IPS DF 6.9 (cell line): ENCODE measurements at regions not wholly inside any gene's neighbourhood (a gene's known extent, or its start where the extent isn't known, plus 50 kb on each side); places are given as distances from the start of the nearest gene placed in this dataset.

Experiments used
- DNase-seq: peaks from one replicate; pipeline ENCODE4 v3.0.0-alpha.2; 2013; ENCODE audit warnings: low read depth, low spot score
- H3K27ac ChIP-seq: one replicate; pipeline ENCODE4 v1.5.1; 2013; ENCODE audit warnings: low read length, control low read depth
- H3K27me3 ChIP-seq: 2 replicates; pipeline ENCODE4 v1.6.1; 2013; ENCODE audit warnings: mild to moderate bottlenecking, low read length; ENCODE audit not compliant: control insufficient read depth, insufficient read depth
- H3K36me3 ChIP-seq: 2 replicates; pipeline ENCODE4 v1.6.1; 2013; ENCODE audit warnings: low read length; ENCODE audit not compliant: control insufficient read depth, insufficient read depth
- H3K4me1 ChIP-seq: 2 replicates; pipeline ENCODE4 v1.6.1; 2013; ENCODE audit warnings: low read length; ENCODE audit not compliant: control insufficient read depth, insufficient read depth
- H3K4me3 ChIP-seq: 2 replicates; pipeline ENCODE4 v1.5.1; 2013; ENCODE audit warnings: mild to moderate bottlenecking, low read length
- H3K9me3 ChIP-seq: 2 replicates; pipeline ENCODE4 v1.6.1; 2013; ENCODE audit warnings: low read length, inconsistent platforms; ENCODE audit not compliant: control insufficient read depth, insufficient read depth
- WGBS: extraction: QIAGEN DNeasy Blood & Tissue Kit; methylation state at CpG from one replicate; pipeline ENCODE4 v1.1.7; 2013; ENCODE audit warnings: mixed read lengths, missing lambda C conversion rate; ENCODE audit not compliant: insufficient read length, insufficient coverage; 5-methylcytosine and 5-hydroxymethylcytosine counted together

GRCh38 chrX:125883169-125883568 is 282.9 kb downstream of the DCAF12L2 start:
- Histone ChIP-seq H3K4me3 (no peak overlapping the region), H3K4me1 (no peaks in the 10 kb centered on the region), H3K27me3 (no peaks in the 10 kb centered on the region), H3K27ac (no peak overlapping the region), H3K9me3 (no peaks in the 10 kb centered on the region), H3K36me3 (no peaks in the 10 kb centered on the region)
- no CpG with 5 or more reads among the region's 2 CpGs for WGBS
- no peak for DNase-seq

DNA sequence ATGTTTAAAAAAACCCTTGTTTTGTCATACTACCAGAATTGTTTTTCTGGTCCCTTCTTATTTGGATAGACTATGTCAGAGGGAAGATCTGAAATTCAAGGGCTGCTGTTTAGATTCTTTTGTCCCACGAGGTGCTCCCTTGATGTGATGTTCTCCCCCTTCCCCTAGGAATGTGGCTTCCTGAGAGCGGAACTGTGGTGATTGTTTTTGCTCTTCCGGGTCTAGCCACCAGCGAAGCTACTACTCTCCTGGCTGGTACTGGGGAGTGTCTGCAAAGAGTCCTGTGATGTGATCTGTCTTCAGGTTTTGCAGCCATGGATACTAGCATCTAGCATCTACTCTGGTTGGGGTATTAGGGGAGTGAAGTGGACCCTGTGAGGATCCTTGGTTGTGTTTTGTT is 271.1 kb downstream of the DCAF12L2 start:
- Histone ChIP-seq H3K36me3 (no peaks in the 10 kb centered on the region), H3K27ac (no peak overlapping the region), H3K27me3 (no peaks in the 10 kb centered on the region), H3K4me1 (no peaks in the 10 kb centered on the region), H3K4me3 (no peak overlapping the region), H3K9me3 (no peaks in the 10 kb centered on the region)
- DNase-seq = no peak
- no CpG with 5 or more reads among the region's 4 CpGs for whole genome bisulfite sequencing

DNA sequence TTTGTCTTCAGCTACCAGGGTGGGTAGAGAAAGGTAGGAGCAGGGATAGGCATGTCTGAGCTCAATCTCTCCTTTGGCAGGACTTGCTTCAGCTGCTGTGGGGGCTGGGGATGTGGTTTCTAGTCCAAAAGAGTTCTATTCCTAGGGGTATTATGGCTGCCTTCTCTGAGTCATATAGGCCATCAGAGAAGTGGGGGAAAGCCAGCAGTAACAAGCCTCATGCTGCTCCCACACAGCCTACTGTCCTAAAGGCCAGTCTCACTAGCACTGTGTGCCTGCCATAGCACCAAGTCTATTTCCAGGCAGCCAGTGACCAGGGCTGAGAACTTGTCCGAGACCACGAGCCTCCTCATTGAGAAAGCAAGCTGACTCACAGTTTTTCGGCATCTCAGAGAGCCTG is 270.6 kb downstream of the DCAF12L2 start:
- no peak overlapping the region for H3K27ac ChIP-seq
- WGBS = no CpG with 5 or more reads among the region's 3 CpGs
- no peaks in the 10 kb centered on the region for H3K9me3 ChIP-seq
- no peaks in the 10 kb centered on the region for H3K36me3 ChIP-seq
- H3K27me3 ChIP-seq = no peaks in the 10 kb centered on the region
- H3K4me1 ChIP-seq = no peaks in the 10 kb centered on the region
- DNase-seq = no peak
- no peak overlapping the region for H3K4me3 ChIP-seq

DNA sequence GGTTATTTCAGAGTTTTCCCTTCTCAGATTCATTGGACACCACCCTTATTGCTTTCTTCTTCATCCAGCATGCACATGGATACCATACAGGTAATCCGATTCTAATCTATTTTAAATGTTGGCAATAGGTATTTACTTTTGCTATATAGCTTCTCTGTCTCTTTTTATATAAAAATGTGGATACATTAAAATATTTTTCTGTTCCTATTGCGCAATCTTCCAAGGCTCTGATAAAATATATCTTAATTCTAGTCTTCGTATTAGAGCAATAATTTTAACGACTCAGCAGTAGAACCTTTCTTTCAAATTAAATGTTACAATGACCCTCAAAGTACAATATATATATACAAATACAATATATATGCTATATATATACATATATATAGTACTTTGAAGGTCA is 239.8 kb downstream of the DCAF12L2 start:
- Histone ChIP-seq H3K27ac (no peak overlapping the region), H3K9me3 (no peaks in the 10 kb centered on the region), H3K4me1 (no peaks in the 10 kb centered on the region), H3K36me3 (no peaks in the 10 kb centered on the region), H3K27me3 (no peaks in the 10 kb centered on the region), H3K4me3 (no peak overlapping the region)
- WGBS = no CpG with 5 or more reads among the region's 4 CpGs
- no peak for DNase-seq

DNA sequence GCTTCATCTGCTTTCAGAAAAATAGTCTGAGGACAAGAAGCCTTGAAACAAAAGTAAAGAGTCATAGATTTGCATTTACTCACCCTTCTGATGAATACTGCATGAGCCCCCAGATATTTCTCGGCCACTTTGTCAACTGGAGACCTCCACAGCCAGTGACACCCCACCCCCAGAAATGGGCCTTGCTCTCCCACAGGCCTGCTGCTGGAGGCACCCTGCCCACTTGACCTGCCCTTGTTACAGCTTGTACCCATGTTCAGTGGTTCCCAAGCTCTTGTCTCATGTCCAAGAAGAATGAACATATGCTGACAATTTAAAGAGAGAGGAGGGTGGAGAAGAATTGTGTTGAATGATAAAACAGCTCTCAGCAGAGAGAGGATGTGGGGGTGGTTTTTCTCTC is 225.1 kb downstream of the DCAF12L2 start:
- no peak overlapping the region for H3K4me3 ChIP-seq
- no peaks in the 10 kb centered on the region for H3K36me3 ChIP-seq
- no CpG with 5 or more reads among the region's 1 CpG for WGBS
- DNase-seq = no peak
- H3K4me1 ChIP-seq = no peaks in the 10 kb centered on the region
- no peak overlapping the region for H3K27ac ChIP-seq
- H3K9me3 ChIP-seq = no peaks in the 10 kb centered on the region
- no peaks in the 10 kb centered on the region for H3K27me3 ChIP-seq

DNA sequence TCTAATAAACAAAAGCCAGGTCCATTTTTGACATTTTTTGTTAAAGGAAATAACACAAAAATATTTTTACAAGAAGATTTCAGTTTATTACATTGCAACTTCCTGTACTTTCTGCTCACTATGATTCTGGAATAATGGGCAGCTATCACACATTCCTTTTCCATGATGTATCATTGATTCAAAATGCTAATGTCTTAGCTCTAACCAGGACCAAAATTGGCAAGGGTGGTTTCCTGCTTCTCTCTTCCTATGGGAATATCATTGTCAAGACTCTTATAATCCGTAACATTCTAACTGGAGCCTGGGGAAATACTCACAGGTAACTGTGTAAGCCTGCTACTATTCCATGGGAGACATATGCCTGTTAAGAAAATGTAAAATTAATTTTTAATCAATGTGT is 218.6 kb downstream of the DCAF12L2 start:
- no peak overlapping the region for H3K4me3 ChIP-seq
- no peaks in the 10 kb centered on the region for H3K4me1 ChIP-seq
- H3K27me3 ChIP-seq = no peaks in the 10 kb centered on the region
- no peaks in the 10 kb centered on the region for H3K9me3 ChIP-seq
- no peaks in the 10 kb centered on the region for H3K36me3 ChIP-seq
- no peak overlapping the region for H3K27ac ChIP-seq
- no CpG with 5 or more reads among the region's 1 CpG for WGBS
- no peak for DNase-seq

DNA sequence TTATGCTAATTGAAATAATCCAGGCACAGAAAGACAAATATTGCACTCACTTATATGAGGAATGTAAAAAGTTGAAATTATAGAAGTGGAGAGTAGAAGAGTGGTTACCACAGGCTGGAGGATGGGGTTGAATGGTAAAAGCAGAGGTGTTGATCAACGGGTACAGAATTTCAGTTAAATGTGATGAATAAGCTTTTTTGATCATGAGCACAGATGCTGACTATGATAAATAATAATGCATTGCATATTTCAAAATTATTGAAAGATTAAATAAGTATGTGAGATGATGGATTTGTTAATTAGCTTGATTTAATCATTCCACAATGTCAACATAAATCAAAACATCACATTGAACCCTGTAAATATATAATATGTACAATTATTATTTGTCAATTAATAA is 213.1 kb downstream of the DCAF12L2 start:
- H3K27me3 ChIP-seq = no peaks in the 10 kb centered on the region
- no CpG with 5 or more reads among the region's 1 CpG for WGBS
- H3K4me3 ChIP-seq = no peak overlapping the region
- DNase-seq = no peak
- H3K4me1 ChIP-seq = no peaks in the 10 kb centered on the region
- no peak overlapping the region for H3K27ac ChIP-seq
- no peaks in the 10 kb centered on the region for H3K9me3 ChIP-seq
- H3K36me3 ChIP-seq = no peaks in the 10 kb centered on the region

- Histone ChIP-seq H3K36me3 (no peaks in the 10 kb centered on the region), H3K4me3 (no peak overlapping the region)
- DNase-seq = no peak
These were observed 212.3 kb downstream of the DCAF12L2 start for GRCh38 chrX:125953814-125954213.

DNA sequence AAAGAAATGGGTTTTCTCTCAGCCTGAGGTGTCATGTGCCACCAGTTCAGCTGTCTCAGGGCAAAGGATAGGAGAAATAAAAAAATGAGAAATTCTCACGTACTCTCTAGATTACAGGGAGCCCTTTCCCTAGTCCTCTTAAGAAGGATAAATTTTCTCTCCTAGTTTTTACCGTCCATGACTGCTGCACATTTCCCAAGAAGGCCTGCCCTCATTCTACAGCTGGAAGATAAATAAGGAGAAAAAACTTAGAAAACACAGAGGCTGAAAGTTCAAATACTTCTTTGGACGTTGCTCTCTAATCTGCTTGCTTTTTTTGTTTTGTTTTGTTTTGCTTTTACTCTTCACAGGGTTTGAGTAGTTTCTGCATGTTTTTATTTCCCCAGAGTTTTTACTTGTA is 211.9 kb downstream of the DCAF12L2 start:
- WGBS = no CpG with 5 or more reads among the region's 3 CpGs
- Histone ChIP-seq H3K27me3 (no peaks in the 10 kb centered on the region), H3K36me3 (no peaks in the 10 kb centered on the region)

More at GRCh38 chrX:125953814-125954213, 212.3 kb downstream of the DCAF12L2 start:
- H3K9me3 ChIP-seq = no peaks in the 10 kb centered on the region
- no peak overlapping the region for H3K27ac ChIP-seq
- H3K27me3 ChIP-seq = no peaks in the 10 kb centered on the region
- WGBS = no CpG with 5 or more reads among the region's 2 CpGs
- H3K4me1 ChIP-seq = no peaks in the 10 kb centered on the region

DNA sequence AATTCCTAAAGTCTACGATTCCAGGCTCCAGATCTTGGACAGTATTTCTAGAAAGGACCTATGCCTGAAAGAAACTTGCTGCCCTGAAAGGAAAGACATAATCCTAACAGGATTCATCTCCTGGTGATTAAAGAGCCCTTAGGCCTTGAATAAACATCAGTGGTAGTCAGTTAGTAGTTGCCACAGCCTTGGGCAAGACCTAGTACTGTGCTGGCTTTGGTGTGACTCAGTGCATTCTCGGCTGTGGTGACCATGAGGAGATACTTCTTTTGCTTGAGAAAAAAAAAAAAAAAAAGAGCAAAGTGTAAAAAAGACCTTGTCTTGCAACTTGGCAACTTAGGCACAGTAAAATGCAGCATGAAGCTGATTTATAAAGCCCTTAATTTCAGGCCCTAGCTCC is 188.2 kb downstream of the DCAF12L2 start:
- no peak for DNase-seq
- WGBS = no CpG with 5 or more reads among the region's 2 CpGs
- no peaks in the 10 kb centered on the region for H3K4me1 ChIP-seq
- H3K27me3 ChIP-seq = no peaks in the 10 kb centered on the region
- H3K36me3 ChIP-seq = no peaks in the 10 kb centered on the region
- H3K27ac ChIP-seq = no peak overlapping the region
- H3K4me3 ChIP-seq = no peak overlapping the region
- no peaks in the 10 kb centered on the region for H3K9me3 ChIP-seq

More for the DNA sequence above, 211.9 kb downstream of the DCAF12L2 start:
- Histone ChIP-seq H3K9me3 (no peaks in the 10 kb centered on the region), H3K4me1 (no peaks in the 10 kb centered on the region), H3K27ac (no peak overlapping the region), H3K4me3 (no peak overlapping the region)
- DNase-seq = no peak

DNA sequence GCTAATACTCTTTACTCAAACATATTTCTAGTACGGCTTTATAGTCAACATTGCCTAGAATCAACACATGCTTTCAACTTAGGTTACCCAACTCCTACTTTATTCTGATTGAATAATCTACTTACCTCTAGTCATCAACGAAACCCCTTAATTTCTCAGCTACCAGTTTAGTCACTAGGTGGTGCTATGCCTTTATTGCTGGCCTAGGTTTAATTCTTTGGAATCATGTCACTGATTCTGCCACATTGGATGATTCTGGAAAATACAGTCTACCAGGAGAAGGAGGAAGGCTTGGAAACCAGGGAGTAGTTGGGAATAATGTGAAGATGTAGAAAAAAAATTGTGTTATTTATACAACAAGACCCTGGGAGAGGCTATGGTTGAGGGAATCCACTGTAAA is 167.7 kb downstream of the DCAF12L2 start:
- H3K36me3 ChIP-seq = no peaks in the 10 kb centered on the region
- WGBS = no CpG with 5 or more reads among the region's 2 CpGs
- H3K9me3 ChIP-seq = no peaks in the 10 kb centered on the region
- H3K27me3 ChIP-seq = no peaks in the 10 kb centered on the region
- no peaks in the 10 kb centered on the region for H3K4me1 ChIP-seq
- peak; percentile 5 for DNase-seq
- no peak overlapping the region for H3K4me3 ChIP-seq
- no peak overlapping the region for H3K27ac ChIP-seq
